Peyer's patch (tissue), 4 donors: ENCODE measurements at regions not wholly inside any gene's neighbourhood (a gene's known extent, or its start where the extent isn't known, plus 50 kb on each side); places are given as distances from the start of the nearest gene placed in this dataset.
"Not testable (repeated sequence)": the region's sequence is repeated elsewhere in the genome, so short reads cannot be mapped to it uniquely, and the experiment has no call there.

Experiments used
- DNase-seq, 3 donors: peaks; one replicate each; pipeline ENCODE4 v3.0.0-alpha.2; 2017 to 2019
- H3K27ac ChIP-seq, 4 donors: fragments of 200-600 bp; sonication (generic); one replicate each; pipeline ENCODE4 v1.5.1; 2016 to 2019
- H3K27me3 ChIP-seq, 2 donors: fragments of 200-600 bp; sonication (generic); one replicate each; pipeline ENCODE4 v1.5.1; 2019
- H3K36me3 ChIP-seq, 3 donors: fragments of 200-600 bp; sonication (generic); one replicate each; pipeline ENCODE4 v1.5.1; 2016 to 2019
- H3K4me1 ChIP-seq, 4 donors: fragments of 200-600 bp; sonication (generic); one replicate each; pipeline ENCODE4 v1.5.1; 2016 to 2019
- H3K4me3 ChIP-seq, 4 donors: fragments of 200-600 bp; sonication (generic); 1 replicate in 3 of 4; 2 replicates in 1 of 4; pipeline ENCODE4 v1.5.1; 2016 to 2019; ENCODE audit warnings: mild to moderate bottlenecking in 1 of 4
- H3K9me3 ChIP-seq, 4 donors: fragments of 200-600 bp; sonication (generic); one replicate each; pipeline ENCODE4 v1.5.1; 2016 to 2019; ENCODE audit warnings: mild to moderate bottlenecking in 1 of 4
- POLR2A ChIP-seq, 2 donors: fragments of 450-650 bp; IDR thresholded peaks; one replicate each; pipeline ENCODE4 v1.5.1; 2017; ENCODE audit warnings: antibody characterized with exemption in 2 of 2, mild to moderate bottlenecking in 2 of 2, moderate library complexity in 2 of 2
- TF ChIP-seq, protein P1 (sequence below), 6 experiments: fragments of 450-650 bp in 4 of 6; fragments of 200-600 bp in 2 of 6; sonication (generic) in 1 of 6; IDR thresholded peaks; one replicate each; pipeline ENCODE4 v1.5.1; 2017 to 2019; ENCODE audit warnings: antibody characterized with exemption in 6 of 6, mild to moderate bottlenecking in 3 of 6, moderate library complexity in 1 of 6

DNA sequence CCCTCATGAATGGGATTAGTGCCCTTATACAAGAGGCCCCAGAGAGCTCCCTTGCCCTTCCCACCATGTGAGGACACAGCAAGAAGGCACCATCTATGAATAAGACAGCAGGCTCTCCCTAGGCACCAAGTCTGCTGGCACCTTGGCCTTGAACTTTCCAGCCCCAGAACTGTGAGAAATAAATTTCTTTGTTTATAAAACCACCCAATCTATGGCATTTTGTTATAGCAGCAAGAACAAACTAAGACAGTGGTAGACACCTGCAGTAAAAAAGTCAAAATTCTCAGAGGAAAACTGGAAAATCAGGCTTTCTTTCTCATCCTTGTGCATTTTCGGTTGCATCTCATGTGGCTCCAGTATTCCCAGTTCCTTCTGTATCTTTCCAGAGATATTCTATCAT is 90.3 kb downstream of the LSM3 start:
- H3K27me3 ChIP-seq = no peaks in the 10 kb centered on the region
- no peaks in the 10 kb centered on the region for H3K9me3 ChIP-seq
- peaks cover 0 to 9% (median 0%) of the 10 kb centered on the region in 4 donors for H3K4me1 ChIP-seq
- H3K4me3 ChIP-seq = no peak overlapping the region
- no peaks in the 10 kb centered on the region for H3K36me3 ChIP-seq
- H3K27ac ChIP-seq = no peak overlapping the region
- peak in 1 of 3 donors; percentile 1 for DNase-seq
- no peak for TF ChIP-seq POLR2A (IDR thresholded peaks at IDR 0.05)
- TF ChIP-seq, protein P1, sequence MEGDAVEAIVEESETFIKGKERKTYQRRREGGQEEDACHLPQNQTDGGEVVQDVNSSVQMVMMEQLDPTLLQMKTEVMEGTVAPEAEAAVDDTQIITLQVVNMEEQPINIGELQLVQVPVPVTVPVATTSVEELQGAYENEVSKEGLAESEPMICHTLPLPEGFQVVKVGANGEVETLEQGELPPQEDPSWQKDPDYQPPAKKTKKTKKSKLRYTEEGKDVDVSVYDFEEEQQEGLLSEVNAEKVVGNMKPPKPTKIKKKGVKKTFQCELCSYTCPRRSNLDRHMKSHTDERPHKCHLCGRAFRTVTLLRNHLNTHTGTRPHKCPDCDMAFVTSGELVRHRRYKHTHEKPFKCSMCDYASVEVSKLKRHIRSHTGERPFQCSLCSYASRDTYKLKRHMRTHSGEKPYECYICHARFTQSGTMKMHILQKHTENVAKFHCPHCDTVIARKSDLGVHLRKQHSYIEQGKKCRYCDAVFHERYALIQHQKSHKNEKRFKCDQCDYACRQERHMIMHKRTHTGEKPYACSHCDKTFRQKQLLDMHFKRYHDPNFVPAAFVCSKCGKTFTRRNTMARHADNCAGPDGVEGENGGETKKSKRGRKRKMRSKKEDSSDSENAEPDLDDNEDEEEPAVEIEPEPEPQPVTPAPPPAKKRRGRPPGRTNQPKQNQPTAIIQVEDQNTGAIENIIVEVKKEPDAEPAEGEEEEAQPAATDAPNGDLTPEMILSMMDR (IDR thresholded peaks at IDR 0.05) = no peak

DNA sequence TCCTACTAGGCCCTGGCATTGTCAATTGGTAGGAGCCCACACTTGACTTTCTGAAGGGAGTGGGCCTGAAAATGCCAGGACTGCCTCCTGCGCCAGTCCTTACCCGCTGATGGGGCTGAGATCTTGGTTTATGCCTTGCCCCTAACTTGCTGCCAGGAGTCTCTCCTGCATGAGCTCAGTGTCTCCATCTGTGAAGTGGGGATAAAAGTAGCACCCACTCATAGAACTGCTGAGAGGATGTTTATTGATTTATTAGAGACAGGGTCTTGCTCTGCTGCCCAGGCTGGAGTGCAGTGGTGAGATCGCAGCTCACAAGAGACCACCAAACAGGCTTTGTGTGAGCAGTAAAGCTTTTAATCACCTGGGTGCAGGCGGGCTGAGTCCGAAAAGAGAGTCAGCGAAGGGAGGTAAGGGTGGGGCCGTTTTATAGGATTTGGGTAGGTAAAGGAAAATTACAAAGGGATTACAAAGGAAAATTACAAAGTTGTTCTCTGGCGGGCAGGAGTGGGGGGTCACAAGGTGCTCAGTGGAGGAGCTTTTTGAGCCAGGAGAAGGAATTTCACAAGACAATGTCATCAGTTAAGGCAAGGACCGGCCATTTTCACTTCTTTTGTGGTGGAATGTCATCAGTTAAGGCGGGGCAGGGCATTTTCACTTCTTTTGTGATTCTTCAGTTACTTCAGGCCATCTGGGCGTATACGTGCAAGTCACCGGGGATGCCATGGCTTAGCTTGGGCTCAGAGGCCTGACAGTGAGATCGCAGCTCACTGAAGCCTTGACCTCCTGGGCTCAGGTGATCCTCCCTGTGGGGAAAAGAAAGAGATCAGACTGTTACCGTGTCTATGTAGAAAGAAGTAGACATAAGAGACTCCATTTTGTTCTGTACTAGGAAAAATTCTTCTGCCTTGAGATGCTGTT is 93.7 kb downstream of the LSM3 start:
- not testable (repeated sequence) for H3K4me3 ChIP-seq, H3K36me3 ChIP-seq, H3K27ac ChIP-seq, H3K27me3 ChIP-seq, H3K4me1 ChIP-seq, H3K9me3 ChIP-seq
- peak in 1 of 3 donors; percentile 7 for DNase-seq

DNA sequence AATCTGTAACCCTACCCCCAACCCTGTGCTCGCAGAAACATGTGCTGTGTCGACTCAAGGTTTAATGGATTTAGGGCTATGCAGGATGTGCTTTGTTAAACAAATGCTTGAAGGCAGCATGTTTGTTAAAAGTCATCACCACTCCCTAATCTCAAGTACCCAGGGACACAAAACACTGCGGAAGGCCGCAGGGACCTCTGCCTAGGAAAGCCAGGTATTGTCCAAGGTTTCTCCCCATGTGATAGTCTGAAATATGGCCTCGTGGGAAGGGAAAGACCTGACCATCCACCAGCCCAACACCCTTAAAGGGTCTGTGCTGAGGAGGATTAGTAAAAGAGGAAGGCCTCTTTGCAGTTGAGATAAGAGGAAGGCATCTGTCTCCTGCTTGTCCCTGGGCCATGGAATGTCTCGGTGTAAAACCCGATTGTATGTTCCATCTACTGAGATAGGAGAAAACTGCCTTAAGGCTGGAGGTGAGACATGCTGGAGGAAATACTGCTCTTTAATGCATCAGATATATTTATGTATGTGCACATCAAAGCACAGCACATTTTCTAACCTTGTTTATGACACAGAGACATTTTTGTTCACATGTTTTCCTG is 94.4 kb downstream of the LSM3 start:
- not testable (repeated sequence) for H3K4me1 ChIP-seq, H3K27me3 ChIP-seq, H3K4me3 ChIP-seq

DNA sequence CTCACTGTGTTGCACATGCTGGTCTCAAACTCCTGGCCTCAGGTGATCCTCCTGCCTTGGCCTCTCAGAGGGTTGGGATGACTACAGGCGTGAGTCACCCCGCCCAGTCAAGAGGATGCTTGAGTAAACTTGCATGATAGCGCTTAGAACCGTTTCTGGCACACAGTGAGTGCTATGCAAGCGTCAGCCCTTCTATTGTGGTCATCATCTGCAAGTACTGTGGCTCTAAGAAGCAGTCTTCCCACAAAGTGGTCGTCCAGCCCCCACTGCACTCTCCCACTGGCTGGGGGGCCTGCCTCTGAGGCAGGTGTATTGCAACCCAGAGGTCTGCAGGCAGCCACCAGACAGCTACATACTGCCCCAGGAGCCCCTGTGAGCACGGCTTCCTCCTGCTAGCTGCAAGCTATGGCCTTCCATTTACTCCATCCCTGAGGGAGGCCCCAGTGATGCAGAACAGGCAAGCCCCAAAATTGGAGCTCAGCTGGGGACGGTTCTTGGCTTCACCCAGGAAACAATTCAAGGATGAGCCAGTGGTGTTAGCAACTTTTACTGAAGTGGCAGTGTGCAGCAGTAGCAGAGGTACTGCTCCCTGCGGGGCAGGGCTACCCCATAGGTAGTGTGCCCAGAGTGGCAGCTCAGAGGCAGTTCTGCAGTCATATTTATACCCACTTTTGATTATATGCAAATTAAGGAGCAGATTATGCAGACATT is 95.4 kb downstream of the LSM3 start:
- no peak for TF ChIP-seq POLR2A (IDR thresholded peaks at IDR 0.05)
- TF ChIP-seq, protein P1 (IDR thresholded peaks at IDR 0.05) = no peak
- Histone ChIP-seq H3K27ac (no peak overlapping the region), H3K4me1 (no peaks in the 10 kb centered on the region), H3K4me3 (no peak overlapping the region), H3K9me3 (no peaks in the 10 kb centered on the region), H3K27me3 (no peaks in the 10 kb centered on the region), H3K36me3 (no peaks in the 10 kb centered on the region)
- peak in 1 of 3 donors; percentile 27 for DNase-seq

More for the DNA sequence above, 94.4 kb downstream of the LSM3 start:
- not testable (repeated sequence) for H3K27ac ChIP-seq, H3K9me3 ChIP-seq, DNase-seq, H3K36me3 ChIP-seq

DNA sequence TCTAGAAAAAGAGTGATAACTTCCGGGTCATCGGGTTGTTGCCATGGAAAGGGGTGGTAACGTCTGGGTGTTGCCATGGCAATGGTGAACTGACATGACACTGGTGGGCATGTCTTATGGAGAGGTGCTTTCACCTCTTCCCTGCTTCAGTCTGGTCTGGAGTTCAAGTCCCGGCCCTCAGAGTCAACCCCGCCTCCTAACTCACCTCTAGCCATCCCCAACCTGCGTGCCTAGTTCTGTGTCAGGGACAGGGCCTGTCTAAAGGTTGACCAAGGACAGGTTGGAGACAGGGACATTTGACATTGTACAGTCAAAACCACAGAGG is 96.0 kb downstream of the LSM3 start:
- H3K4me3 ChIP-seq = no peak overlapping the region
- no peaks in the 10 kb centered on the region for H3K36me3 ChIP-seq
- H3K9me3 ChIP-seq = no peaks in the 10 kb centered on the region
- H3K4me1 ChIP-seq = no peaks in the 10 kb centered on the region
- H3K27me3 ChIP-seq = no peaks in the 10 kb centered on the region
- TF ChIP-seq, protein P1 (IDR thresholded peaks at IDR 0.05) = no peak
- TF ChIP-seq POLR2A (IDR thresholded peaks at IDR 0.05) = no peak
- no peak overlapping the region for H3K27ac ChIP-seq
- peak in 1 of 3 donors; percentile 36 for DNase-seq

DNA sequence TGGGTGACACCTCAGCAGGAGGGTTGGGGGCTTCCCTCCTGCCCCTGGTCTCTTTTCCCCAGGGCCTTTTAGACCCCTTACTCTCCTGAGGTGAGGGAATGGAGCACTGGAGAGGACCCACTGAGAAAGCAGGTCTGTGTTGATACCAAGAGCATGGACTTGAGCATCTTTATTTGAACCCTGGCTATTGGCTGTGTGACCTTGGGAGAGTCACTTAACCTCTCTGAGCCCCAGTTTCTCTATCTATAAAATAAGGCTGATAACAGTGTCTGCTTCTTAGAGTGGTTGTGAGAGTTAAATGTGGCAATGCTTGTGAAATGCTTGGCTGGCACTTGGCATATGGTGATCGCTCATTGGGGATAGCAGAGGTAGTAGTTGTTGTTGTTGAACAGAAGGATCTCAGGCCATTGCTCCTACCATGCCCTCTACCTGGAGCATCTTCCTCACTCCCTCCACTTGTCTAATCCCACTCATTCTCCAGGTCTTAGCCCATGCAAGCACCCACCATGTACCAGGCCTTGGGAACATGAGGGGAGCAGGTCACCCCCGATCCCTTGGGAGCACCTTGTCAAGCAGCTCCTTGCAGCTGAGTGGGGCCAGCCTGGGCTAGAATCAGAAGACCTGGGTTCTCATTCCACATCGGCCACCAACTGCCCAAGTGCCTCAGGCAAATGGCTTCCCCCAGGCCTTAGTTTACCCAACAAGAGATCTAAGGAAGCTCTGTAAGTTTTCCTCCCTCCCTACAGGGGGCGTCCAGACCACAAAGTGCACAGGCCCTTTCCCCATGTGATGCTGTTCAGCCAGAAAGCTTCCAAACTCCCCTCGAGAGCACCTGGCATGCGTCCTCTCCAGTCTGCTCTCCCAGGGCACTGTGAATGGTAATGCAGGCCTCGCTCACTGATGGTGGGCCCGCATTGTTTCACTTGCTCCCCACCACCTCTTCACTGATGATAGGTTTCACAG is 96.7 kb downstream of the LSM3 start:
- Histone ChIP-seq H3K9me3 (no peaks in the 10 kb centered on the region), H3K36me3 (no peaks in the 10 kb centered on the region), H3K27ac (no peak overlapping the region), H3K4me3 (no peak overlapping the region), H3K27me3 (no peaks in the 10 kb centered on the region), H3K4me1 (no peaks in the 10 kb centered on the region)
- TF ChIP-seq POLR2A (IDR thresholded peaks at IDR 0.05) = no peak
- TF ChIP-seq, protein P1 (IDR thresholded peaks at IDR 0.05) = peak in 2 of 6 experiments; percentile 22 to 38
- peak in 1 of 3 donors; percentile 43 for DNase-seq
